ENCODE measurements at regions not wholly inside any gene's neighbourhood (a gene's known extent, or its start where the extent isn't known, plus 50 kb on each side); places are given as distances from the start of the nearest gene placed in this dataset.
A peak's percentile ranks its signal among the peaks of the same experiment; 100 is the strongest.

GRCh38 chr12:13373131-13373530 is 176.6 kb downstream of the EMP1 start:
- no peak overlapping the region for H3K4me3 ChIP-seq (ENCODE audit: low read length)
- H3K9ac ChIP-seq (ENCODE audit: low read depth, low read length) = no peak overlapping the region
- no peaks in the 10 kb centered on the region for H3K4me1 ChIP-seq (ENCODE audit: control insufficient read depth, insufficient read depth, low read length)
- H3K36me3 ChIP-seq (ENCODE audit: insufficient read depth, low read length) = no peaks in the 10 kb centered on the region
- H3K9me3 ChIP-seq (replicated peaks; ENCODE audit: low read length) = no peaks in the 10 kb centered on the region
- peaks cover 24% of the 10 kb centered on the region for H3K27me3 ChIP-seq (ENCODE audit: control insufficient read depth, insufficient read depth, low read length)
- no peak overlapping the region for H3K4me2 ChIP-seq (ENCODE audit: low read length)

- Histone ChIP-seq H3K4me1 (ENCODE audit: control insufficient read depth, insufficient read depth, low read length) (no peaks in the 10 kb centered on the region), H3K4me3 (ENCODE audit: low read length) (no peak overlapping the region), H3K9me3 (replicated peaks; ENCODE audit: low read length) (no peaks in the 10 kb centered on the region), H3K9ac (ENCODE audit: low read depth, low read length) (no peak overlapping the region), H3K27me3 (ENCODE audit: control insufficient read depth, insufficient read depth, low read length) (peaks cover 24% of the 10 kb centered on the region), H3K36me3 (ENCODE audit: insufficient read depth, low read length) (no peaks in the 10 kb centered on the region), H3K4me2 (ENCODE audit: low read length) (no peak overlapping the region)
These were observed 175.9 kb downstream of the EMP1 start for GRCh38 chr12:13372386-13372785.

GRCh38 chr12:13371797-13372196 is 175.3 kb downstream of the EMP1 start:
- Histone ChIP-seq H3K4me1 (ENCODE audit: control insufficient read depth, insufficient read depth, low read length) (no peaks in the 10 kb centered on the region), H3K4me2 (ENCODE audit: low read length) (no peak overlapping the region), H3K27me3 (ENCODE audit: control insufficient read depth, insufficient read depth, low read length) (peaks cover 24% of the 10 kb centered on the region), H3K9me3 (replicated peaks; ENCODE audit: low read length) (no peaks in the 10 kb centered on the region), H3K4me3 (ENCODE audit: low read length) (no peak overlapping the region), H3K36me3 (ENCODE audit: insufficient read depth, low read length) (no peaks in the 10 kb centered on the region), H3K9ac (ENCODE audit: low read depth, low read length) (no peak overlapping the region)

DNA sequence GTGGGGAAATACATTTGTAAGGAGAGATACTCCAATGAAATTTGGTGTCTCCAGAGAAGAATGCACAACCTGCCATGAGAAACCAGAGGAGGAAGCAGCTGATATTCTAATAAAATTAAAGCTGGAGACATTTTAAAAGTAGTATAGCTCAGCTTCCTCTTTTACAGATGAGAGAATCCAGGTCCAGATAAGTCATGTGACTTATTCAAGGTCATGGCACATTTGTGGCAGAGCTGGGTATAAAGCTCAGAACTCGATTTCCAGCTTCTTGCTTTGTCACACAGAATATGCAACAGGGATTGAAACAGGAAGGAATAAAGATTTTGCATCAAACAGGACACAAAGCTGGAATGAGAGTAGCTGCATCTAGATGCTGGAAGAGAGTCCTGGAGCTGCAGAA is 174.8 kb downstream of the EMP1 start:
- Histone ChIP-seq H3K36me3 (ENCODE audit: insufficient read depth, low read length) (no peaks in the 10 kb centered on the region), H3K4me1 (ENCODE audit: control insufficient read depth, insufficient read depth, low read length) (no peaks in the 10 kb centered on the region), H3K4me3 (ENCODE audit: low read length) (no peak overlapping the region), H3K27me3 (ENCODE audit: control insufficient read depth, insufficient read depth, low read length) (peaks cover 24% of the 10 kb centered on the region), H3K9me3 (replicated peaks; ENCODE audit: low read length) (no peaks in the 10 kb centered on the region), H3K9ac (ENCODE audit: low read depth, low read length) (no peak overlapping the region), H3K4me2 (ENCODE audit: low read length) (no peak overlapping the region)

DNA sequence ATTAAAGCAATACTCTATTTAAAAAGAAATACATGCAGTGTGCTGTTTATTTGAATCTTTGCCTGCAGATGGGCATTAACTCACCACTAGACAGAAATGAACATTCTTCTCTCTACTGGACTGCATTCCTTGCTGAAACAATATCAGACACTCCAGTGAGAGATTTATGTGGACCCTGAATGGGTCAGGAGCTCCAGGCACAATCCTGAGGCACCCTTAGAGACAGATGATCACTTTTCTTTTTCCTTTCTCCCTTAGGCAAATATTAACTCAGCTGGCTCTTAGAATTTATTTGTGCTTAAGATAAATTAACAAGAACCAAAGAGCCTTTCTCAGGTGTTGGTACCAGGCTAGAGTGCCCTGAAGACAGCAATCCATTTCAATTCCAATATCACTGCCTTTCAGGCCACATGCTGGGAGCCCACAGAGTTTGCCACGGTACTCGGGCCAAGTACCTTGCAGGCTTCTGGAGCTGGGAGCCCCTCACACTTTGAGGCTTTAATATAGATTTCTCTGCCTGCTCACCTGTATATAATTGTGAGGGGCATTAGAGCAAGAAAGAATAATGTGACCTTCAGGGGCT is 173.0 kb downstream of the EMP1 start:
- Histone ChIP-seq H3K27me3 (ENCODE audit: control insufficient read depth, insufficient read depth, low read length) (peaks cover 30% of the 10 kb centered on the region), H3K4me2 (ENCODE audit: low read length) (no peak overlapping the region), H3K9ac (ENCODE audit: low read depth, low read length) (no peak overlapping the region), H3K9me3 (replicated peaks; ENCODE audit: low read length) (no peaks in the 10 kb centered on the region), H3K36me3 (ENCODE audit: insufficient read depth, low read length) (no peaks in the 10 kb centered on the region), H3K4me1 (ENCODE audit: control insufficient read depth, insufficient read depth, low read length) (peaks cover 7% of the 10 kb centered on the region), H3K4me3 (ENCODE audit: low read length) (no peak overlapping the region)

- Histone ChIP-seq H3K4me2 (ENCODE audit: low read length) (no peak overlapping the region), H3K4me1 (ENCODE audit: control insufficient read depth, insufficient read depth, low read length) (peaks cover 7% of the 10 kb centered on the region), H3K9me3 (replicated peaks; ENCODE audit: low read length) (no peaks in the 10 kb centered on the region), H3K36me3 (ENCODE audit: insufficient read depth, low read length) (no peaks in the 10 kb centered on the region), H3K27me3 (ENCODE audit: control insufficient read depth, insufficient read depth, low read length) (peaks cover 30% of the 10 kb centered on the region), H3K4me3 (ENCODE audit: low read length) (no peak overlapping the region), H3K9ac (ENCODE audit: low read depth, low read length) (no peak overlapping the region)
These were observed 172.4 kb downstream of the EMP1 start for GRCh38 chr12:13368971-13369370.

DNA sequence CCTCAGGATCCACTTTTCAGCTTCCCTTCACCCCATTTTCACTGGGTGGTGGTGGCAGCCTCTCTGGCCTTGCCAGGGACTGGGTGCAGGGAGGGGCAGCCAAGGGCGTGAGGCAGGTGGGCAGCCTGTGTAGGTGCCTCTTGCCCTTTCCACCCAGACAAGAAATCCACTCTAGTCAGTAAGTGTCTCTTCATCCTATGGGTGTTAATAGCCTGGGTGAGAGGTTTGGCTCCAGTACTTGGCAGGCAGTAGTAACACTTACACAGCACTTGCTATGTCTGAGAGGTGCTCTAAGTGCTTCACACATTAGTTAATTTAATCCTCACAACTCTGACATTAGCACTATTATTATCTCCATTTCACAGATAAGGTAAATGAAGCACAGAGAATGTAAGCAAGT is 171.9 kb downstream of the EMP1 start:
- H3K4me2 ChIP-seq (ENCODE audit: low read length) = no peak overlapping the region
- no peak overlapping the region for H3K4me3 ChIP-seq (ENCODE audit: low read length)
- H3K4me1 ChIP-seq (ENCODE audit: control insufficient read depth, insufficient read depth, low read length) = peaks cover 7% of the 10 kb centered on the region
- no peak overlapping the region for H3K9ac ChIP-seq (ENCODE audit: low read depth, low read length)
- no peaks in the 10 kb centered on the region for H3K9me3 ChIP-seq (replicated peaks; ENCODE audit: low read length)
- peaks cover 25% of the 10 kb centered on the region for H3K27me3 ChIP-seq (ENCODE audit: control insufficient read depth, insufficient read depth, low read length)
- H3K36me3 ChIP-seq (ENCODE audit: insufficient read depth, low read length) = no peaks in the 10 kb centered on the region

DNA sequence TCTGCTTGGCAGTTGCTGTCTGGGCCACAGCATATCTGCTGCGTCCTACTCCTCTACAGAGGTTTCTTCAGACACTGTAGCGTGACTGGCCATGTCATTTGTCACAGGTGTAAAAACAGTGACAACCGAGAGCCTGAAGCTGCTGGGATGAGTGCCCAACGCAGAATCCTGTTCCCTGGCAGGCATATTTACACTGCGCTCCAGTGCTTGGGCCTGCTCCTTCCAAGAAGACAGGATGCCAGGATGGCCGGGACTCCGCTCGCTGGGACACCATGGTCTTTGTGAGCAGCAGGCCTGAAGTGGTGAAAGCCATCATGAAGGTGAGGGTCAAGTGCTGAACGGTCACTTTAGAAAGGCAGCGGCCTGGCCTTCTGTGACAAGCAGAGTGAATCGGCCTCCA is 171.4 kb downstream of the EMP1 start:
- Histone ChIP-seq H3K9ac (ENCODE audit: low read depth, low read length) (no peak overlapping the region), H3K9me3 (replicated peaks; ENCODE audit: low read length) (no peaks in the 10 kb centered on the region), H3K4me1 (ENCODE audit: control insufficient read depth, insufficient read depth, low read length) (peaks cover 7% of the 10 kb centered on the region), H3K27me3 (ENCODE audit: control insufficient read depth, insufficient read depth, low read length) (peaks cover 21% of the 10 kb centered on the region), H3K36me3 (ENCODE audit: insufficient read depth, low read length) (no peaks in the 10 kb centered on the region), H3K4me2 (ENCODE audit: low read length) (no peak overlapping the region), H3K4me3 (ENCODE audit: low read length) (no peak overlapping the region)

DNA sequence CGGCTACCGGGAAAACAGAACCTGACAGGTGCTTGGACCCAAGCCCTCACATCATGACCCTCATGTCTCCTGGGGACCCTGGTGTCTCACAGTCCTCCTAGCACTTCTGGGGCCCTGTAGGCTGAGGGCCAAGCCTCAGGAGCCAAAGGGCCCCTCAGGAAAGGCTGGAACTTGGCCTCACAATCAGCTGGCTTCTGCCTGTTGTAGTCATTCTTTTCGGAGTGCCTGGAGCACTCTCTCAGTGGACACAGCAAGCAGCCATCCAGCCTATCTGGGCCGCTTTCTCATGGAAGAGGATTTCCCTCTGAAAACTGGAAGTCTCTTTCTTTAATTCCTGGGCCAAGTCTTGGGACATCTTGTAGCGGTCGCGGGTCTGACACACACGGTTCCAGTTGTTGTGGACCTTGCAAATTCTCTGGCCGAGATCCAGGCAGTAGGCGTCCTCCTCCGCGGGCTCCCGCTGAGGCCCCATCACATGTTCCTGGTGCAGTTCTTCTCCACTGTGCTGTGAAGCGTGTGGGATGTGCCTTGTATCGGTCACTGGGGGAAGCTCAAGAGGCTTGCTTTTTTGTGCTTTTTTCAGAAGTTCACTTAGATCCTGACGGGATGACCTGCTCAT is 169.3 kb downstream of the EMP1 start:
- H3K4me2 ChIP-seq (ENCODE audit: low read length) = peak overlapping the region; percentile 68
- H3K4me3 ChIP-seq (ENCODE audit: low read length) = peak overlapping the region; percentile 47
- no peak overlapping the region for H3K9ac ChIP-seq (ENCODE audit: low read depth, low read length)
- H3K27me3 ChIP-seq (ENCODE audit: control insufficient read depth, insufficient read depth, low read length) = peaks cover 6% of the 10 kb centered on the region
- H3K36me3 ChIP-seq (ENCODE audit: insufficient read depth, low read length) = no peaks in the 10 kb centered on the region
- H3K4me1 ChIP-seq (ENCODE audit: control insufficient read depth, insufficient read depth, low read length) = peaks cover 7% of the 10 kb centered on the region
- H3K9me3 ChIP-seq (replicated peaks; ENCODE audit: low read length) = no peaks in the 10 kb centered on the region

- H3K4me1 ChIP-seq (ENCODE audit: control insufficient read depth, insufficient read depth, low read length) = peaks cover 7% of the 10 kb centered on the region
- no peaks in the 10 kb centered on the region for H3K9me3 ChIP-seq (replicated peaks; ENCODE audit: low read length)
- no peak overlapping the region for H3K9ac ChIP-seq (ENCODE audit: low read depth, low read length)
- no peak overlapping the region for H3K4me2 ChIP-seq (ENCODE audit: low read length)
- H3K4me3 ChIP-seq (ENCODE audit: low read length) = no peak overlapping the region
- H3K36me3 ChIP-seq (ENCODE audit: insufficient read depth, low read length) = no peaks in the 10 kb centered on the region
- peaks cover 14% of the 10 kb centered on the region for H3K27me3 ChIP-seq (ENCODE audit: control insufficient read depth, insufficient read depth, low read length)
These were observed 165.8 kb downstream of the EMP1 start for GRCh38 chr12:13362260-13362841.

DNA sequence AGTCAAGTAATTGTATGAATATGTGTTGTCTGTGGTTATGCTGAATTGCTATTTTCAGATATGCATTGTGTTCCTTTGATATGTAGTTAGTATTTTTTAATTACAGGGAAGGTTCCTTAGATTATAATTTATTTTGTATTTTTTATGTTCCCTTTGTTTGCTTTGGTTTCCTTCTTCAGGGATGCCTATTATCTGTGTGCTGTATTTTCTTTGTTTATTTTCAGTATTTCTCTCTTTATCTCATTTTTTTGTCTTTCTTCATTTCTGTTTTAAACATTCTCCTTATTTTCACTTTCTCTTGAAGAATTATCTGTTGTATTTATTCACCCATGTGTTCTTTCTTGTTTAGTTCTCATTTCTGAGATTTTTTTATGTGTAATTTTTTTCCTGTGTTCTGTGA is 163.1 kb downstream of the EMP1 start:
- no peaks in the 10 kb centered on the region for H3K4me1 ChIP-seq (ENCODE audit: control insufficient read depth, insufficient read depth, low read length)
- no peak overlapping the region for H3K4me3 ChIP-seq (ENCODE audit: low read length)
- H3K27me3 ChIP-seq (ENCODE audit: control insufficient read depth, insufficient read depth, low read length) = peaks cover 8% of the 10 kb centered on the region
- no peak overlapping the region for H3K9ac ChIP-seq (ENCODE audit: low read depth, low read length)
- no peaks in the 10 kb centered on the region for H3K9me3 ChIP-seq (replicated peaks; ENCODE audit: low read length)
- no peak overlapping the region for H3K4me2 ChIP-seq (ENCODE audit: low read length)
- no peaks in the 10 kb centered on the region for H3K36me3 ChIP-seq (ENCODE audit: insufficient read depth, low read length)

DNA sequence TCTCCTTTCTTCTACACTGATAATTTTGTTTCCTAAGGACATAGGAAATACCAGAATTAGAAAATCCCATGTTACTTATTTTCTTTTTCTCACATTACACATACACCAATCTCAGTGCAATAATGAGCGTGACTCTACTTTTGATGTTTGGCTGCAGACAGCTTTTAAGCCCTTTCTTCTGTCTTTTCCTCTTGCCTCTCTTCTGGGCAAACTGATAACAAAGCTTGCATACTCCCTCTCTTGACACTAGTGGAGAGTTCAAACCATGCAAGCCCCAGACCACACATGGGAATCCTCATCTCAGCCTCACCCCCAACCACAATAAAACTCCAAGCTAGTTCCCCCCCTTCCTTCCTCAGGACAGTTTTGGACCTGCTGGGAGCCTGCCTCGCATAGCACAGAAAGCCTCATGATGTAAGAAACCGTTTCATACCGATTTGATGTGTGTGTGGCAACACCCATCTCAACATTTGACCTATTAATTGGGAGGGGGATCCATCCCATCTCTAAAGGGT is 161.9 kb downstream of the EMP1 start:
- no peak overlapping the region for H3K4me3 ChIP-seq (ENCODE audit: low read length)
- H3K27me3 ChIP-seq (ENCODE audit: control insufficient read depth, insufficient read depth, low read length) = peaks cover 8% of the 10 kb centered on the region
- no peaks in the 10 kb centered on the region for H3K4me1 ChIP-seq (ENCODE audit: control insufficient read depth, insufficient read depth, low read length)
- no peaks in the 10 kb centered on the region for H3K9me3 ChIP-seq (replicated peaks; ENCODE audit: low read length)
- H3K4me2 ChIP-seq (ENCODE audit: low read length) = no peak overlapping the region
- no peak overlapping the region for H3K9ac ChIP-seq (ENCODE audit: low read depth, low read length)
- no peaks in the 10 kb centered on the region for H3K36me3 ChIP-seq (ENCODE audit: insufficient read depth, low read length)
